Stimulated activated CD4-positive, alpha-beta T cell treated with anti-CD3 and anti-CD28 coated beads, Interleukin-12 subunit alpha, Interleukin-12 subunit beta, amount 100 ng/mL, for 24 hours (primary cell): ENCODE measurements at regions not wholly inside any gene's neighbourhood (a gene's known extent, or its start where the extent isn't known, plus 50 kb on each side); places are given as distances from the start of the nearest gene placed in this dataset.
"Not testable (repeated sequence)": the region's sequence is repeated elsewhere in the genome, so short reads cannot be mapped to it uniquely, and the experiment has no call there.

Experiments
- DNase-seq, 2 experiments: peaks; one replicate each; pipeline ENCODE4 v3.0.0-alpha.2; 2020; ENCODE audit warnings: low read depth in 2 of 2

DNA sequence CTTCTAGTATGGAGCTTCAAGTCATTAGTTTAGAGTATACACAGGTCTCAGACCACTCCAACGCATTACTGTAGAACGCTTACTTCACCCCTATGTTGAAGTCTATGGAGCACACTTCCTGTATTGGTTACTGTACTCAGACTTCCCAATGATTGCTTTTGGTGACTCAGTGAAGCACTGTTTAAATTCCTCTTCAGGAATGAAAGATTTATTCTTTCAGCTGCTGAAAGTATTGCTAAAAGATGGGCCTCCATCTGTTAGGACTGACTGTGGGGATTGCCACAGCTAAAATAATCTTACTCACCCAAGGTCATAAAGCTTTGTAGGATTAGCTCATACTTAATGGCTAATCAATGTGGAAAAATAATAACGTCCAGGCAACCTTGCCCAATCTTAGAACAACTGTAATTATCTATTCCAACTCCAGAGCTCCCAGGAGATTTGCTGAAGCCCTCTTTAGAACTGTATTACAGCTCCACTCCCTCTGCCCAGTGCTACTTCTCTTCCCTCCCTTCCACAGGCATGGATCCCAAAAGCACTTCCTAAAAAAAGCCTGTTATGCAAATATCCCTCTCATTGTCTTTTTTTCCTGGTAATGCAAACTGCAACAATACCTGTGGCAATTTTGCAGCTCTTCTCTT is 281.9 kb upstream of the HS3ST1 start:
- DNase-seq = no peak

DNA sequence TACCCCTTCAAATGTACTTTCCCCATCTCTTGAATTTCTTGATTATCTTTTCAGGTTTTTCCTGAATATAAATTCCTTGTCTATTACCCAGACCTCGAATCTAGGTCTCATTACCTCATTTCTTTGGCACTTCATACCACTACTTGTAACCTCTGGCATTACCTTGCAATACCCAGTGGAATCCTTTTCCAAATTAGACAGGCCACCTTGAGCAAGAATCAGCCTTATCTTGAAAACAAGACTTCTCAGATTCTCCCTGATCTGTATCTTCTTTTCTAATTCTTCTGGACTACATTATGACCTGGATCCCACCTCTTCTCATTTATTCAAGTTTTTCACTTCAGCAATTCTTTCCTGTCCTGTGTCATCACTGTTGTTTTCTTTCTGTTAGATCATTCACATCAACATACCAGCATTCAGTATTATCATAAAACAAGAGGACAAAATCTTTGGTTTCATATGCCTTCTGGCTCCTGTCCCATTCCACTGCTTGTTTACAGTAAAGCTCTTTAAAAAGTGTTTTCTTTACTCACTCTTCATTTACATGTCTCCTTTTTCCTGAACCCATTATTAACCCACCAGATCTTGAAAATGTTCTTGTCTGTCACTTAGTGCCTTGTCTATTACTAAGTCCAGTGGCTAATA is 275.6 kb upstream of the HS3ST1 start:
- no peak for DNase-seq

DNA sequence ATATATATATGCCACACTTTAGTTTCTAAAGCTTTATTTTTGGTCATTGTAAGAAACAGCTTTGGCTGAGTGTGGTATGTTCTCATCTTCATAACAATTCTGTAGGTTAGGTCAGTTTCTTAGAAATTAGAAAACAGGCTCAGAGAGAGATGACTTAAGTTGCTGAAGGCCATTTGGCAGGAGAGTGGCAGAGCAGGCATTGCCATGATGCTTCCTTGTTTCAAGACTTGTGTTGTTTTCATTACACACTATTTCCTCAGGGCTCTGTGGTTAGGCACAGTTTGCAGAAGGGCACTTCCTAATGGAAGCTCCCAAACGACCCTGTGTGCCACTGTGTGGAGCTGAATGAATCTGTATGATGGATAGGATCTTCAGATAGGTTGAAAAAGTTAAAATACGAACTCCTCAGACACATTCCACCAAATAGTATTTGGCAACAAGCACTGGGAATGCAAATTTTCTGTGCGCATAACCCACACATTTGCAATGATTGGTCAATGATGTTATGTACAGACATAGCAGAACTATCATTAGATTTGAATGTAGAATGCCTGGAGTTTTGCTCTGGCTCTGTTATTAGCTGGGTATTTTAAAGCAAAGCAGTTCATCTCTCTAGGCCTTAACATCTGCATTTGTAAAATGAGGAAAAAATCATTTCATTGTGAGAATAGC is 274.3 kb upstream of the HS3ST1 start:
- no peak for DNase-seq

DNA sequence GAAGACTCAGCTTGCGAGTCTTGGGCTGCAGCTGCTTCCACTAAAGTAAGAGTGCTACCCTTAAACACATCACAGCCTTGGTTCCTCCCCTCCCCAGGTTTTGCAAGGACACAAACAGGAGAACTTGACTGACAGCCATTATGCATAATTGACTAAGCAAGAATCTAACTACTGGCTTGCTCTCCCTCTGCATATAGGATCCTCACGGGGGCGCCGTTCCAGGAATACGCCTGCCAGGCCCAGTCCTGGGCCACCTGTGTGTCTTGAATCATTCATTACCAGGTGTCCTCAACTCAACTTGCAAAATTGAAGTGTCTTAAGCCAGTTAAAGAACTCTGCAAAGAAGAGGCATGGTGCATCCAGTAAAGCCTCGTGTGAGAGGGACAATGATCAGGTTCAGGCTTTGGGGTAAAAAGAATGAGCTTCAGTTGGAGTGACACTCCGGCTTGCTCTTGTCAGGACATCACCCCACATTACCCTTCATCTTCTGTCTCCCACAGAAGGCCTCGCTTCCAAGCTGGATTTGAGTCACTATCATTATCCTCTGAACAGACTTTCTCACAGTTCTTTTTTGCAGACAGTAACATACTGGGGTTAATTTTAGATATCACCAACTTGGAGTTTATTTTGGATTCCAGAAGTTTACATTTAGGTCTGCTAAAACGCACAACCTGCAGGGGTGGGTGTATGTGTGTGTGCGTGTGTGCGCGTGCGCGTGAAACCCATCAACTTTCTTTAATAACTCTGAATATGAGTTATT is 273.5 kb upstream of the HS3ST1 start:
- DNase-seq = no peak

DNA sequence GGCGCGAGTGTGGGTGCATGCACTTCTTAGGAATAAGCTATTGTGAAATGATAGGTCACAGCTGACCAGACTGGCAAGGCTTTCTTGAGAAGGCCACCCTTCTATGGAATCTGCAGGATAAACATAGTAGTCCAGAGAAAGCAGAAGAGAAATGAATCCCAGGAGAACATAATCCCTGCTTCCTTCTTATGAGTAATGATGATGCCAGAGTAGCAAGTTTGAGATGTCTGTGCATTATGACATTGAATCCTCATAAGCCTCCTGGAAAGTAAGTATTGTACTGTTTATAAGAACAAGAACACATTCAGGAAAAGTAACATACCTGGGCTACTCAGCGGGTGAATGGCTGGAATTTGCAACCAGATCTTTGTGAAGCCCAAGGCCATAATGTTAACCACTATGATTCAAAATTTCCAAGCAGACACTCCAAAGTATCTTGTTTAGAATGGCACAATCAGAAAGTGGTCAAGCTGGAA is 272.1 kb upstream of the HS3ST1 start:
- no peak for DNase-seq

DNA sequence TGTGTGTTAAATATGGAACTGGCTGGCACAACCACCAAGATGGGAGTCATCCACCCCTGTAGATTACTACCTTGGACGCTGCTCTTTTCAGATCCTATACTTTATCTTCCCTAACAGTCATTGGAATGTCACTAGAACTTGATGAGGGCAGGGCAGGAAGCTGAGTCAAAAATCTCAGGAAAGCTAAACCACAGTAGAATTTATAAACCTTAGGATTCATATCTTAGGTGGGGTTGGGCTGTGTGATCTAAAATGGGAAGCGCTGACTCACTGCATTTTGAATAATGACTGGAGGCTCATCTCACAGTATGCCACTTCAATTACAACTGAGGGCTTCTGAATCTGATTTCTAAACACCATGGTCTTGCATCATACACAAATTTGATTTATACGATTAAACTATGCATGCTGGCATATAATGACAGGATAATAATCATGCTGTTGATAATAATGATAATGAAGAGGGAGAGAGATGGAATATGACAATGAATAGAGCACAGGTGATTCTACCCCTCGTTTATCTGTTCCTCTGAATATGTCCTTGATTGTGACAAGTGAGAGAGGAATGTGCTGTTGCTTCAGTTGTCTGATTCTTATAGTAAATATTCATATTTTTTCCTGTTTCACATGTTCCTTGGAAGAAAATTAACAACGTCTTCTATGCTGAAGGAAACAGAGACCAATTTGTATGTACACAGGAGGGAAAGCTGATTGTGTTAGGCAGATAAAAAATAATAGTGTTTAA is 270.3 kb upstream of the HS3ST1 start:
- DNase-seq = no peak

DNA sequence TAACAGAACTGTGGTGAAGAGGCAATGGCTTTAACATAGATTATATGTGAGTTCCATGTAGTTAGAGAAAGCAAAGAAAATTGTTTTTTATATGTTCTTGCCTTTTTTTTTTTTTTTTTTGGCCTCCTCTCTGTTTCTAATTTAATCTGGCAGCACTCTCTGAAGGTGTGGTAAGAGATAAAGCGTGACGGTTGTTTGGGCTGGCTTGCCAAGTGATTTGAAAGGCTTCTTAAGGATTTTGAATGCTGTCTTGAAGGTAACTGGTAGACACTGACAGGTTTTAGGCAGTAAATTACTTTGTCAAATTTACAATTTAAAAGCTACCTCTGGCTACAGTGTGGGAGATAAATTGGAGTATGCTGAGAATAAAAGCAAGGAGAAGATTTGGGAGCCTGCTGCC is 269.3 kb upstream of the HS3ST1 start:
- no peak for DNase-seq

DNA sequence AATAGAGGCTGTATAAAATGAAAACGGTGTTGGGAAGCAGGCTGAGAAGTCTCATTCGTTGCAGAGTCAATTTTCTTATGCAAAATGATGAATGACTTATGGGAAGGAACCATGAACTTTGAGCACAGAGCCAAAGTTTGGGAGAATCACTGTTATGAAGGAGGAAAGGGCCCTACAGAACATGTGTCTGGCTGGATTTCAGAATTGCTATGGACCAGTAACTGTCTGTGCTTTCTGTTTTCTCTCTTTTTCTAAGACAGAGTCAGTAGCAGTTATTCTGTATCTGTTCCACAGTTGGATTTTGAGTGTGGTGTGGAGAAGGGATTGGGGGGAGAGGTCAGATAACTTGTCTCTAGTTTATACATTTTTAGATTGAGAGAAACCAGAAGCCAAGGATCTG is 265.0 kb upstream of the HS3ST1 start:
- no peak for DNase-seq

DNA sequence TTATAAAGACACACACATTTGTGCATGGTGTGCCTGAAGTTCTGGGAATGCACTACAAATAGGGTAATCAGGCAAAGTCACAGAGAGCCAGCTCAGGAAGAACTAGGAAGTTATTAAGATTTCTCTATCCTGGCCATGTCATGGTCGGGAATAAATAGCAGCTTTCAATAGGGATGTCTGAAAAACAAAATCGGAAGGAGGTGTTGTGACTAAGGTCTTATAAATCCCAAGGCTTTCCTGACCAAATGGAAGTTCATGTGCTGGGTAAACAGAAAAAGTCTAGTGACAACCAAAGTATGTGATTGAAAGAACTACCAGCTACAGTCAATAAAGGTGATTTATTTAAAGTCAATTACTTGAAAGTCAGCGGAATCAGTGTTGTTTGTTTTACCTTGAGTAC is 262.5 kb upstream of the HS3ST1 start:
- DNase-seq = no peak

DNA sequence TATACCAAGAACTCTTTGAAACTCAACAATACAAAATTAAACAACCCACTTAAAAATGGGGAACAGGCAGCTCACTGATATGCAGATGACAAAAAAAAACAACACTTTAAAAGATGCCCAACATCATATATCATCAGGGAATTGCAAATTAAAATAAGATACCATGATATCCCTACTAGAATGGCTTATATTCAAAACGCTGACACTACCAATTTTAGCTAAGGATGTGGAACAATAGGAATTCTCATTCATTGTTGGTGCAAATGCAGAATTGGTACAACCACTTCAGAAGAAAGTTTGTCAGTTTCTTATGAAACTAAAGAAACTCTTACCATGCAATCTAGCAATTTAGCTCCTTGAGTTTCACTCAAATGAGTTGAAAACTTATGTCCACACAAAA is 259.0 kb upstream of the HS3ST1 start:
- DNase-seq = no peak

DNA sequence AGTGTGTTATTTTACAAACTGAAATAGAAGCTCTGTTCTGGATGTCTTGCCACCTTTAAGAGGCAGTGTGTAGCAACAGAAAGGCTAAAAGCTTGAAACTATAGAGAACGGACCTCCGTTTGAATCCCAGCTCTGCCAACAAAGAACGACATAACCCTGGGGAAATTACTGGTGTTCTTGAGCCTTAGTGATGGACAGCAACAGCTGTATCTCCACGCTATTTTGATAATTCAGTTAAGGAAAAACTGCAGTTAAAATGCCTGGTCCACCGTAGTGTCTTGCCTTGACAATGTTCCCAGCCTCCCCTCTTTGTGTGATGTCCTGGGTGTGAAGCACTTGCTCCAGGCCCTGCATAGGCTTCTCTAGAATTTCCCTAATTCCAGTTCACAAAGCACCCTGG is 256.8 kb upstream of the HS3ST1 start:
- no peak for DNase-seq

DNA sequence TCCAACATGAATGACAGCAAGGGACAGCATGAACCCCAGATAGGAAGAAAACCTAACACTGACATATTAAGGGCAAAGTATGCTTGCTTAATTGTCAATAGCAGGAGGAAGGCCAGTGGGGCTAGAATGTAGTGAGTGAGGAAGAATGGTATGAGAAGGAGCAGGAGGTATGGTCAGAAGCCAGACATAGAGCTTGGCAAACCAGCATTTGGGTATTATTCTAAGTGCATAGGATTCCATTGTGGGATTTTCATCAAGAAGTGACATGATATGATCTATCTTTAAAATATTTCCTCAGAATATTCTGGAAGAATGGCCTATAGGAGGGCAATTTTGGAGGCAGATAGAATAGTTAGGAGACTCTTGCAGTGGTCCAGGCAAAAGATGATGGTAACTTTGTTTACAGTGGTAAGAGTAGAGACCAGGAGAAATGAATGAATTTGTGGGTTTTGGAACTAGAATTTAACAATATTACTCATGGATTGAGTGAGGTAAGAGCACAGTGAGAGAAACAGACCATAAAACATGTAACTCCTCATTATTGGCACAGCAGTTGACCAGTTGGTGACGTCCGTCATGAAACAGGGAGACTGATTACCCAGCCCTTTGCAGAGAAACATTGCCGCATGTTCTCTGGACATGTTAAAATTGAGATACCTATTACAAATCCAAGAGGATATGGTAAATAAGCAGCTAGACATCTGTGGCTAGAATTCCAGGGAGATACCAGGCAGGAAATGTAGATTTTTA is 246.5 kb upstream of the HS3ST1 start:
- no peak for DNase-seq

DNA sequence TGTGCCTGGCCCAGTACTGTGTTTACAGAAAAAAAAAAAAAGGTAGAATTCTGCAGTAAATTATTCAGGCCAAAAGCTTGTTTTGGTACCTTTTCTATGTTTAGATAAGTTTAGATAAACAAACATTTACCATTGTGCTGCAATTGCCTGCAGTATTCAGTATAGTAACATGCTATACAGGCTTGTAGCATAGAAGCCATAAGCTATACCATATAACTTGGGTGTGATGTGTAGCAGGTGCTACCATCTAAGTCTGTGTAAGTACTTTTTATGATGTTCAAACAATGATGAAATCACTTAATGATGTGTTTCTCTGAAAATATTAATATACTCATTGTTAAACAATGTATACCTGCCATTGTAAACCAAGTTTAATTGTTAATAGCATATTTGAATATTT is 241.6 kb upstream of the HS3ST1 start:
- DNase-seq = no peak

DNA sequence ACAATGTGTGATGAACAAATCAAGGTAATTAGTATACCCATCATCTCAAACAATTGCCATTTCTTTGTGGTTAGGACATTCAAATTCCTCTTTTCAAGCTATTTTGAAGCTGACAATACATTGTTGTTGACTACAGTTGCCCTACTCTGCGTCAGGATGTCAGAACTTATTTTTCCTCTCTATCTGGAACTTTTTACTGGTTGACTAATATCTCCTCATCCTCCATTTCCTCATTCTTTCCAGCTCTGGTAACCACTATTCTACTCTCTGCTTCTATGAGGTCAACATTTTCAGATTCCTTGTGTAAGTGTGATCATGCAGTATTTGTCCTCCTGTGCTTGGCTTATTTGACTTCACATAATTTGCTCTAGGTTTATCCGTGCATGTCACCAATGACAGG is 240.5 kb upstream of the HS3ST1 start:
- no peak for DNase-seq

DNA sequence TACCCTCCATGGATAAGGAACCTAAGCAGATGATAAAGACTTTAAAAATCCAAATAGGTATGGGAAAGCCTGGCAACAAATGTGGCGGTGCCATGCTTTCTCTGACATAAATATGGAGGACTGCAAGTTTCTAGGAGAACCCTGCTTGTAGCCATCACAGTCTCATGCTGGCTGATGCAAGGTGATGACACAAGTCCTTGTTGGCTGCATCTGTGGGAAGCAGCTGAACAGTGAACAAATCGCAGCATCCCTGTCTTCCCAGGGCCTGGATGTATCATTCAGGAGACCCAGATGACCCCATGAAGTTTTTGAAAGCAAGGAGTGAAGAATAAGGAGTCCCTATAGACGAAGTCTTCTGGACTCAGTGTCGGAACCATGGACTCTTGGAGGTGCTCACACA is 234.4 kb upstream of the HS3ST1 start:
- no peak for DNase-seq

DNA sequence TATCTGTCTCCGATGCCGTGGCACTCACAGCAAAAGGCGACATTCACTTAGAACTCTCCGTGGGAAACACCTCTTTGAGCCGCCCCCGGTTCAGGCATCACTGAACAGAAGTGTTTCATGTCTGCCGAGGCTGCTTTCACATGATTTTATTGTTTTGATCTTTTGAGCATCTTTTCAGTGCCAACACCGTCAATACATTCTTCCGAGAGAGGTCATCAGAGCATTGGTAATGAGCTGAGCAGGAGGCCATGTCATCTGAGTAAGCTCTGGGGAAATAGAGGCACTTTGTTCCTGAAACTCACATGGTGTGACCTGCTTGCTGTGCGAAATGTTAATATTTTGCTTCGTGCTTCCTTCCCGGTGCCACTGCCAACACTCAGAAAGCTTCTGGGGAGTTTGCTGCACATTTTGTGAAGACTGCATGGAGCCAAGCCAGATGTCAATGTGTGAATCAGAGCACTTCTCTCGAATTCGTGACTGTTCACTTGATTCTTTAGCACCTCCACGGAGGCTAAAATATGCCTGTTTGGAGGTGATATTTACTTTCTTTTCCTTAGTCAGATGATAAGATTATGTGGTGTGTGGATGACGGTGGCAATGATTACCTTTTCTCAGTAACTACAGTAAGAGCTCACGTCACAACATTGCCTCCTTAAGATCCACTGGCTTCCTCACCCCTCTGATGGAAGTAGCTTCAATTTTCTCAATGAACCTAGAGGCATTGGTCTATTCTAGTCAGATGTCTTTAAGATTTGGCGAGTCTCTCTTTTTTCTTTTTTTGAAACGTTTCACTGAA is 222.3 kb upstream of the HS3ST1 start:
- no peak for DNase-seq

DNA sequence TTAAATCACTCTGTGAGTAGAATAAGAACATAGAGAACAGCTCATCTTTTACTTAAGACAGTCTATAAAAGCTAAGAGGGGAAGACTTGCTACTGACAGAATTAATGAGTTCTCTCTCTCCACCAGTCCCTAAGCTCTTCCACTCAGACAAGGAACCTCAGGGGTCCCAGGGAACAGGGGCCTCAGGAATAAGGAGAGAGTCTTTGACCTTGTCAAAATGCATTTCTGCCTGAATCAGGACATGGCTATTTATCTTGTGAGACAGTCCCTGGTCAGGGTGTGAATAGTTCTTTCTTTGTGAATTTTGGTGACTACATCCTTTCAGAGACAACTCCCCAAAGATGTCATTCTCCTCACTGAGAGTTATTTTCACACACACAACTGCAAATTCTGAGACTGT is 218.7 kb upstream of the HS3ST1 start:
- DNase-seq = no peak

DNA sequence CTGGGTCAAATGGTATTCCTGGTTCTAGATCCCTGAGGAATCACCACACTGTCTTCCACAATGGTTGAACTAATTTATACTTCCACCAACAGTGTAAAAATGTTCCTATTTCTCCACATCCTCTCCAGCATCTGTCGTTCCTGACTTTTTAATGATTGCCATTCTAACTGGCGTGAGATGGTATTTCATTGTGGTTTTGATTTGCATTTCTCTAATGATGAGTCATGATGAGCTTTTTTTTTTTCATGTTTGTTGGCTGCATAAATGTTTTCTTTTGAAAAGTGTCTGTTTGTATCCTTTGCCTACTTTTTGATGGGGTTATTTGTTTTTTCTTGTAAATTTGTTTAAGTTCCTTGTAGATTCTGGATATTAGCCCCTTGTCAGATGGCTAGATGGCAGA is 214.4 kb upstream of the HS3ST1 start:
- not testable (repeated sequence) for DNase-seq

DNA sequence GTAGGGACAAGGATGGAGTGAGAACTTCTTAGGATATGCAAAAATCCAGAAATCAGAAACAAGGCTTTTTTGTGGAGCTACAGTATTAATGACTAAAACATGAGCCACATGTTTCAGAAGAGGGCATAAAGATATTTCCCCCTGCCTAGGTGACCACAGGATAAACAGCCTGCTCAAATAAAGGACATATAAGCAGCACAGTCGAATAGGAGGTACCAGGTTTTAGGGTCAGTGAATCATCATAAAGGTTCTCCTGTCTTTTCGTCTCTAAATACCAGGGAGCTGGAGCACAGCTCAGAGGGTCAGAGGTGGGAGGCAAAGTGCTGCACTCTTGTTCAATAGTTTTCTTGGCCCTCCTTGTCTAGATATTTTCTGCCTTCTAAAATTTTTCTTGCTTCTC is 211.9 kb upstream of the HS3ST1 start:
- DNase-seq = no peak

DNA sequence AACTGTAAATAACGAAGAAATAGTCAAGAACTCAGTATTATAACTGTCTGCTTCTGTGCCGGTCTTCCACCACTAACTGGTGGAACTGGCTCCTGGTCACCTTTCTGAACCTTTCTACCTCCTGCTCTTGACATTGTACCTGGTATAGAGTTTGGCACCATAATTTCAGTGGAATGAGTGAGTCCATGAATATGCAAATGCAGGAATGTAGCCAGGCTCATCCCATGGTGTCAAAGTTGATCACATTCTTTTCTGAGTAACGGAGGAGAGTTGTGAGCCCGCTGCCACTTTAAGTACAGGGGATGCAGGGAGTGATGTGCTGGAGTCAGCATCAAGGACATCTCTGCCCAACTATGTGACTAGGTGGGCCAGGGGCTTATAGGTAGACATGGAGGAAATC is 207.9 kb upstream of the HS3ST1 start:
- no peak for DNase-seq
